Skeletal muscle tissue (tissue), 3 donors: ENCODE measurements at regions not wholly inside any gene's neighbourhood (a gene's known extent, or its start where the extent isn't known, plus 50 kb on each side); places are given as distances from the start of the nearest gene placed in this dataset.

Experiments used
- H3K27ac ChIP-seq: one replicate; pipeline ENCODE4 v1.7.0; 2013; ENCODE audit warnings: mild to moderate bottlenecking, low read depth, low read length, inconsistent platforms
- H3K27me3 ChIP-seq, 3 donors: one replicate each; pipeline ENCODE4 v1.7.0; 2013; ENCODE audit warnings: low read length in 3 of 3; ENCODE audit not compliant: control insufficient read depth in 3 of 3, insufficient read depth in 3 of 3
- H3K36me3 ChIP-seq, 3 donors: one replicate each; pipeline ENCODE4 v1.7.0; 2013; ENCODE audit warnings: low read length in 3 of 3; ENCODE audit not compliant: control insufficient read depth in 3 of 3, insufficient read depth in 3 of 3
- H3K4me1 ChIP-seq, 3 donors: one replicate each; pipeline ENCODE4 v1.7.0; 2013; ENCODE audit warnings: low read length in 3 of 3, mild to moderate bottlenecking in 3 of 3; ENCODE audit not compliant: control insufficient read depth in 3 of 3, insufficient read depth in 3 of 3
- H3K4me3 ChIP-seq, 3 donors: one replicate each; pipeline ENCODE4 v1.7.0; 2013; ENCODE audit warnings: low read length in 3 of 3
- H3K9ac ChIP-seq, 3 donors: one replicate each; pipeline ENCODE4 v1.7.0; 2013; ENCODE audit warnings: low read length in 3 of 3, mild to moderate bottlenecking in 3 of 3, moderate library complexity in 2 of 3, low read depth in 1 of 3
- H3K9me3 ChIP-seq, 3 donors: one replicate each; pipeline ENCODE4 v1.7.0; 2013; ENCODE audit warnings: low read length in 3 of 3; ENCODE audit not compliant: control insufficient read depth in 3 of 3
- donor health status: Osteomylitis.

GRCh38 chr19:30708416-30709178 lies 336.4 kb downstream of the ZNF536 start:
- Histone ChIP-seq H3K9me3 (no peaks in the 10 kb centered on the region), H3K27me3 (peaks cover 3 to 14% (median 10%) of the 10 kb centered on the region in 3 donors), H3K27ac (no peak overlapping the region), H3K4me1 (peaks cover 0 to 2% (median 0%) of the 10 kb centered on the region in 3 donors), H3K36me3 (no peaks in the 10 kb centered on the region), H3K9ac (no peak overlapping the region), H3K4me3 (no peak overlapping the region)

- H3K9me3 ChIP-seq: no peaks in the 10 kb centered on the region
- no peaks in the 10 kb centered on the region for H3K4me1 ChIP-seq
- H3K4me3 ChIP-seq: no peak overlapping the region
- no peak overlapping the region for H3K9ac ChIP-seq
- no peaks in the 10 kb centered on the region for H3K36me3 ChIP-seq
- H3K27ac ChIP-seq: no peak overlapping the region
- peaks cover 0 to 3% (median 2%) of the 10 kb centered on the region in 3 donors for H3K27me3 ChIP-seq
Observed at GRCh38 chr19:30704771-30705330, 332.7 kb downstream of the ZNF536 start.

- no peaks in the 10 kb centered on the region for H3K4me1 ChIP-seq
- H3K9me3 ChIP-seq: no peaks in the 10 kb centered on the region
- H3K27me3 ChIP-seq: peaks cover 0 to 3% (median 0%) of the 10 kb centered on the region in 3 donors
- no peaks in the 10 kb centered on the region for H3K36me3 ChIP-seq
- no peak overlapping the region for H3K27ac ChIP-seq
- no peak overlapping the region for H3K4me3 ChIP-seq
- no peak overlapping the region for H3K9ac ChIP-seq
Observed at GRCh38 chr19:30703645-30704044, 331.5 kb downstream of the ZNF536 start.

GRCh38 chr19:30701178-30701577 lies 329.0 kb downstream of the ZNF536 start:
- Histone ChIP-seq H3K4me1 (no peaks in the 10 kb centered on the region), H3K9ac (no peak overlapping the region), H3K27me3 (no peaks in the 10 kb centered on the region), H3K36me3 (no peaks in the 10 kb centered on the region), H3K27ac (no peak overlapping the region), H3K4me3 (no peak overlapping the region), H3K9me3 (no peaks in the 10 kb centered on the region)

GRCh38 chr19:30699871-30700280 lies 327.7 kb downstream of the ZNF536 start:
- H3K4me1 ChIP-seq: no peaks in the 10 kb centered on the region
- no peaks in the 10 kb centered on the region for H3K36me3 ChIP-seq

GRCh38 chr19:30696514-30696913 lies 324.3 kb downstream of the ZNF536 start:
- no peak overlapping the region for H3K9ac ChIP-seq
- peaks cover 3 to 9% (median 4%) of the 10 kb centered on the region in 3 donors for H3K27me3 ChIP-seq
- no peaks in the 10 kb centered on the region for H3K36me3 ChIP-seq
- no peak overlapping the region for H3K4me3 ChIP-seq
- H3K9me3 ChIP-seq: no peaks in the 10 kb centered on the region
- no peak overlapping the region for H3K27ac ChIP-seq
- H3K4me1 ChIP-seq: peaks cover 6 to 12% (median 7%) of the 10 kb centered on the region in 3 donors

More at GRCh38 chr19:30699871-30700280, 327.7 kb downstream of the ZNF536 start:
- H3K9ac ChIP-seq: no peak overlapping the region
- peaks cover 0 to 3% (median under 1%) of the 10 kb centered on the region in 3 donors for H3K27me3 ChIP-seq
- H3K9me3 ChIP-seq: no peaks in the 10 kb centered on the region
- no peak overlapping the region for H3K4me3 ChIP-seq
- no peak overlapping the region for H3K27ac ChIP-seq

DNA sequence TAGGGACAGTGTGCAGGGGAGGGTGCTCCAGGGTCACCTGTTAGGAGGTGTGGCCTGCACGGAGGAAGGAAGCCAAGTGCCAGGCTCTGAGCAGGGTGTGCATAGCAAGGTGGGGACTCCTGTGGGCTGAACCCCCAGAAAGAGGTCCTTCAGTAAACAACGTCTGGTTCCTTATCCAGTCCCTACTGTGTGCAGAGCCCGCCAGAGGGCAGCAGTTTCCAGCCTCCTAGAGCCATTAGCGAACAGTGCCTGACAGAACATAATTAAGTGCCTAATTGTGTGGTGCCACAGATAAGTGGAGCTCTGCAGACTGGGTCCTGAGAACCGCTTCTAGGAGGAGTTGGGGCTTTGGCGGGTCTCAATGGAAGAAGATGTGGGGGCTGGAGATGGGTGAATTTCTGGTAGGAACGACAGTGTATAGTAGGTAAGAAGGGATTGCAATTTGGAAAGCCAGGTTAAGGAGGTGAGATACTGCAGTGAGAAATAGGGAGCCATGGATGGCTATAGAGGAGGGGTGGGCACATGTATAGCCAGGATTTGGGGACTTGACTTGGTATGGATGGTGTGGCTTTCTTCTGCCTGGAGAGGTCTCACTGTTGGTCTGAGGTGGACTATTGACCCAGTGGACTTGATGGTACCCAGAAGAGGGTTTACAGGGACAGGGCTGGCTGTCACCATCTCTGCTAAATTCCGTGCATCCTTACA lies 323.1 kb downstream of the ZNF536 start:
- H3K4me1 ChIP-seq: peaks cover 6 to 12% (median 7%) of the 10 kb centered on the region in 3 donors
- peaks cover 7 to 13% (median 9%) of the 10 kb centered on the region in 3 donors for H3K27me3 ChIP-seq
- no peak overlapping the region for H3K9ac ChIP-seq
- H3K9me3 ChIP-seq: no peaks in the 10 kb centered on the region
- H3K27ac ChIP-seq: no peak overlapping the region
- no peak overlapping the region for H3K4me3 ChIP-seq
- H3K36me3 ChIP-seq: no peaks in the 10 kb centered on the region

GRCh38 chr19:30694156-30694755 lies 322.1 kb downstream of the ZNF536 start:
- peaks cover 6 to 12% (median 7%) of the 10 kb centered on the region in 3 donors for H3K4me1 ChIP-seq
- H3K9ac ChIP-seq: no peak overlapping the region
- H3K4me3 ChIP-seq: no peak overlapping the region
- H3K27me3 ChIP-seq: peaks cover 7 to 13% (median 9%) of the 10 kb centered on the region in 3 donors
- no peak overlapping the region for H3K27ac ChIP-seq
- no peaks in the 10 kb centered on the region for H3K9me3 ChIP-seq
- H3K36me3 ChIP-seq: no peaks in the 10 kb centered on the region

GRCh38 chr19:30692879-30693503 lies 320.8 kb downstream of the ZNF536 start:
- Histone ChIP-seq H3K27me3 (peaks cover 9 to 21% (median 15%) of the 10 kb centered on the region in 3 donors), H3K9ac (peak overlapping the region; percentile 23 to 80 (median 38)), H3K4me3 (peak overlapping the region; percentile 48 to 75 (median 48))

More at GRCh38 chr19:30692879-30693503, 320.8 kb downstream of the ZNF536 start:
- Histone ChIP-seq H3K27ac (no peak overlapping the region), H3K9me3 (no peaks in the 10 kb centered on the region), H3K36me3 (no peaks in the 10 kb centered on the region), H3K4me1 (peaks cover 6 to 12% (median 7%) of the 10 kb centered on the region in 3 donors)
